ENCODE measurements at regions not wholly inside any gene's neighbourhood (a gene's known extent, or its start where the extent isn't known, plus 50 kb on each side); places are given as distances from the start of the nearest gene placed in this dataset.
"Not testable (repeated sequence)": the region's sequence is repeated elsewhere in the genome, so short reads cannot be mapped to it uniquely, and the experiment has no call there.

DNA sequence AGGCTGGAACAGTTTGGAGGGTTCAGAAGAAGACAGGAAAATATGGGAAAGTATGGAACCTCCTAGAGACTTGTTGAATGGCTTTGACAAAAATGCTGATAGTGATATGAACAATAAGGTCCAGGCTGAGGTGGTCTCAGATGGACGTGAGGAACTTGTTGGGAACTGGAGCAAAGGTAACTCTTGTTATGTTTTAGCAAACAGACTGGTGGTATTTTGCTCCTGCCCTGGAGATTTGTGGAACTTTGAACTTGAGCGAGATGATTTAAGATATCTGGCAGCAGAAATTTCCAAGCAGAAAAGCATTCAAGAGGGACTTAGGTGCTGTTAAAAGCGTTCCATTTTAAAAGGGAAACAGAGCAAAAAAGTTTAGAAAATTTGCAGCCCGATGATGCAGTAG lies 682.3 kb upstream of the TBX3 start:
- TF ChIP-seq, protein P1, sequence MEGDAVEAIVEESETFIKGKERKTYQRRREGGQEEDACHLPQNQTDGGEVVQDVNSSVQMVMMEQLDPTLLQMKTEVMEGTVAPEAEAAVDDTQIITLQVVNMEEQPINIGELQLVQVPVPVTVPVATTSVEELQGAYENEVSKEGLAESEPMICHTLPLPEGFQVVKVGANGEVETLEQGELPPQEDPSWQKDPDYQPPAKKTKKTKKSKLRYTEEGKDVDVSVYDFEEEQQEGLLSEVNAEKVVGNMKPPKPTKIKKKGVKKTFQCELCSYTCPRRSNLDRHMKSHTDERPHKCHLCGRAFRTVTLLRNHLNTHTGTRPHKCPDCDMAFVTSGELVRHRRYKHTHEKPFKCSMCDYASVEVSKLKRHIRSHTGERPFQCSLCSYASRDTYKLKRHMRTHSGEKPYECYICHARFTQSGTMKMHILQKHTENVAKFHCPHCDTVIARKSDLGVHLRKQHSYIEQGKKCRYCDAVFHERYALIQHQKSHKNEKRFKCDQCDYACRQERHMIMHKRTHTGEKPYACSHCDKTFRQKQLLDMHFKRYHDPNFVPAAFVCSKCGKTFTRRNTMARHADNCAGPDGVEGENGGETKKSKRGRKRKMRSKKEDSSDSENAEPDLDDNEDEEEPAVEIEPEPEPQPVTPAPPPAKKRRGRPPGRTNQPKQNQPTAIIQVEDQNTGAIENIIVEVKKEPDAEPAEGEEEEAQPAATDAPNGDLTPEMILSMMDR (conservative IDR thresholded peaks at IDR 0.05; ENCODE audit: low read depth, low read length), result not testable (repeated sequence)
- not testable (repeated sequence) for TF ChIP-seq EZH2phosphoT487 (IDR thresholded peaks at IDR 0.05; ENCODE audit: borderline replicate concordance, low read length); EZH2 (IDR thresholded peaks at IDR 0.05; ENCODE audit: low read length, unreplicated experiment)
